AG04450 (cell line): ENCODE measurements at regions not wholly inside any gene's neighbourhood (a gene's known extent, or its start where the extent isn't known, plus 50 kb on each side); places are given as distances from the start of the nearest gene placed in this dataset.

Source experiments
- CTCF ChIA-PET: fragments of 300-600, 350-600 bp; formaldehyde crosslinking; extraction: SDS; loops from one replicate; lab custom pipeline; 2022; ENCODE audit warnings: antibody characterized with exemption, inconsistent platforms; lab: Charles Lee
- POLR2A ChIA-PET: fragments of 350-600 bp; formaldehyde crosslinking; extraction: SDS; loops from one replicate; lab custom pipeline; 2021; ENCODE audit warnings: antibody characterized with exemption, inconsistent platforms; lab: Yijun Ruan, JAX
- DNase-seq: peaks from one replicate; pipeline ENCODE4 v3.0.0-alpha.2; 2011; ENCODE audit warnings: low read depth, low spot score
- H3K27ac ChIP-seq: one replicate; pipeline ENCODE4 v1.5.1; 2012; ENCODE audit warnings: low read depth, low read length, control low read depth
- H3K27me3 ChIP-seq: one replicate; pipeline ENCODE4 v1.6.0; 2012; ENCODE audit warnings: low read length; ENCODE audit not compliant: control insufficient read depth, insufficient read depth
- H3K4me3 ChIP-seq: 2 replicates; pipeline ENCODE4 v1.5.1; 2011; ENCODE audit warnings: mild to moderate bottlenecking, low read depth, low read length, control low read depth
- H3K9me3 ChIP-seq: 2 replicates; pipeline ENCODE4 v1.5.1; 2012; ENCODE audit warnings: low read length; ENCODE audit not compliant: control insufficient read depth, insufficient read depth
- TF ChIP-seq, protein P1 (sequence below): IDR thresholded peaks from 2 replicates; pipeline ENCODE4 v1.5.1; 2011; ENCODE audit warnings: low read depth, low read length, control low read depth, inconsistent platforms

DNA sequence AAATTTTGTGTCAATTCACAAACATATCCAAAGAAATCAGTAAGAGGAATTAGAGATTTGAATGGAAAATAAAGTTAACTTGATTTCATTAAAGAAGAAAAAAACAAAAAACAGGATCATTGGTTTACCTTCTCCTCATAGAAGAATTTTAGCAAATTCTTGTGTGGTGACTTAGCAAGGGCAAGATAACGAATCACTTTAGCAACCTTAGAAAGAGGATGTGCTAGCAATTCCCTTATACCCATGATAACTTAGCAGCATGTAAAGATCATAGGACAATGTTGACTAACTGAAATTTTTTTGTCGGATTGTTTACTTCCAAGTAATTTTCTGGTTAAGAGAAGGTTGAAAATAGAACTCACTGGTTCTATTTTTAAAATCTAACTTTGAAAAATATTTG lies 609.3 kb downstream of the GBE1 start:
- Histone ChIP-seq H3K9me3 (no peaks in the 10 kb centered on the region; the same call in 1 of the 2 replicates), H3K4me3 (no peak overlapping the region), H3K27me3 (no peaks in the 10 kb centered on the region), H3K27ac (no peak overlapping the region)
- ChIA-PET CTCF (no interaction called here), POLR2A (no interaction called here)
- DNase-seq: no peak
- TF ChIP-seq, protein P1, sequence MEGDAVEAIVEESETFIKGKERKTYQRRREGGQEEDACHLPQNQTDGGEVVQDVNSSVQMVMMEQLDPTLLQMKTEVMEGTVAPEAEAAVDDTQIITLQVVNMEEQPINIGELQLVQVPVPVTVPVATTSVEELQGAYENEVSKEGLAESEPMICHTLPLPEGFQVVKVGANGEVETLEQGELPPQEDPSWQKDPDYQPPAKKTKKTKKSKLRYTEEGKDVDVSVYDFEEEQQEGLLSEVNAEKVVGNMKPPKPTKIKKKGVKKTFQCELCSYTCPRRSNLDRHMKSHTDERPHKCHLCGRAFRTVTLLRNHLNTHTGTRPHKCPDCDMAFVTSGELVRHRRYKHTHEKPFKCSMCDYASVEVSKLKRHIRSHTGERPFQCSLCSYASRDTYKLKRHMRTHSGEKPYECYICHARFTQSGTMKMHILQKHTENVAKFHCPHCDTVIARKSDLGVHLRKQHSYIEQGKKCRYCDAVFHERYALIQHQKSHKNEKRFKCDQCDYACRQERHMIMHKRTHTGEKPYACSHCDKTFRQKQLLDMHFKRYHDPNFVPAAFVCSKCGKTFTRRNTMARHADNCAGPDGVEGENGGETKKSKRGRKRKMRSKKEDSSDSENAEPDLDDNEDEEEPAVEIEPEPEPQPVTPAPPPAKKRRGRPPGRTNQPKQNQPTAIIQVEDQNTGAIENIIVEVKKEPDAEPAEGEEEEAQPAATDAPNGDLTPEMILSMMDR: no peak

DNA sequence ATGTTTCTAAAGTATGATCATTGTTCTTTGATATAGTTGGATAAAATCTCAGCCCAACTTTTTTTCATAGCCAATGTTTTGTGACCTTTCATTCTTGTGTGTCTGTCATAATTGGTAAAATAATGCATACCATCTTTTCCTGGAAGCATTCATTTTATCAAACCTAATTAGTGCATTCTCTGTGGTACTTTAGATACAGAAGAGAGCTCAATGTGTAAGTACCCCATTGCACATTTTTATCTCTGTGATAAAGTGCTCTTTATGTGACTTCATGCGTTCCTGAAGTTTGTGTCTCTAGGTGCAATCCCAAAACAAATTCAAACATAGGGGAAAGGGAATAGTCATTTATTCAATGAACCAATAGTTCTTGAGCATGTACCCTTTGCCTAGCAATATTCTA lies 628.5 kb downstream of the GBE1 start:
- TF ChIP-seq, protein P1: no peak
- Histone ChIP-seq H3K4me3 (no peak overlapping the region), H3K27me3 (no peaks in the 10 kb centered on the region), H3K9me3 (no peaks in the 10 kb centered on the region), H3K27ac (no peak overlapping the region)
- ChIA-PET POLR2A (no interaction called here), CTCF (no interaction called here)
- DNase-seq: no peak

DNA sequence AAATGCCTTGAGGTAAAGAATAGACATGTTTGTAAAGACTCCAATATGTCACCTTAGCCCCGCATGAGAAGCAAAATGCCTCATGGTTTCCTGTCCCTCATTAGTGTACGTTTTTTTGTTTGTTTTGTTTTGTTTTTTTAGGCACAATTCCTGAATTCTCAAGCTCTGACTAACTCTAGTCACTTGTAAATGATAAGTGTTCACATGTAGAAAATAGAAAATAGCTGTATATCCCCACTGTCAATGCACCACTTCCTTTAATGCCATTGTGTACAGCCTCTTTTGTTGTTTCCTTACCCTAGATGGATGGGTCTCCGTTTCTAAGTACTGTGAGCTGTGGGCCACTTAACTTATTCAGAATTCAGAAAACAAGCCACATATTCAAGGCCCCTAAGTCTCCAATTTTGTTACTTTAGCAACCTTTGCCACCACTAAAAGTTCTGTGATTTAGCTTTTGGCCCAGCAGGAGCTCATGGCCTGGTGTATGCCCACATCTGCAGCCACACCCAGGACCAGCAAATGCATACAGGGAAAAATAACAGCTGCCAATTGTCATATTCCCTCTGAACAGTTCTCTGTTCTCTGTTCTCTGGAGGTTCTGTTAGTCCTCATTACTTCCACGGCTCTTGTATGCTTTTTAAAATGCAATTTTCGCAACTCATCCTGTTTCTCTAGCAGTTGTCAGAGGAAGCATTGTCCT lies 655.5 kb downstream of the GBE1 start:
- POLR2A ChIA-PET: no interaction called here
- DNase-seq: no peak
- CTCF ChIA-PET: no interaction called here
- H3K4me3 ChIP-seq: no peak overlapping the region
- H3K27ac ChIP-seq: no peak overlapping the region
- TF ChIP-seq, protein P1: no peak
- no peaks in the 10 kb centered on the region for H3K27me3 ChIP-seq
- H3K9me3 ChIP-seq: no peaks in the 10 kb centered on the region

DNA sequence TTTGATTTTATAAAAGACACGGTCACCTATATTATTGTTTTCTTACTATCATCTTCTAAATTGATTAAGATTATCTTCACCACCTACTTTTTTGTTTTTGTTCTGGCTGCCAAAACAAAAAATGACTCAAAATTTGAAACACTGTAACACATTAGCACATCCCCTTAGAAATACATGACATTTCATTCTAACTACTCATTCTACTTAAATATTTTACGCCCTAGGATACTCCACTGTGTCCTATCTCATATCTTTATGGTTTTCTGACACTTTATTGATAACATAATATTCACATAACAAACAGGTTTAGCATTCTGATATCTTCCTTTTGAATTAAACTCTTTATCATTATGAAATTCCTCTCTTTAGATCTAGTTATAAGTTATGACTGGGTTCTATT lies 656.2 kb downstream of the GBE1 start:
- H3K9me3 ChIP-seq: no peaks in the 10 kb centered on the region
- ChIA-PET POLR2A (no interaction called here), CTCF (no interaction called here)
- DNase-seq: no peak
- no peaks in the 10 kb centered on the region for H3K27me3 ChIP-seq
- H3K4me3 ChIP-seq: no peak overlapping the region
- TF ChIP-seq, protein P1: no peak
- H3K27ac ChIP-seq: no peak overlapping the region

DNA sequence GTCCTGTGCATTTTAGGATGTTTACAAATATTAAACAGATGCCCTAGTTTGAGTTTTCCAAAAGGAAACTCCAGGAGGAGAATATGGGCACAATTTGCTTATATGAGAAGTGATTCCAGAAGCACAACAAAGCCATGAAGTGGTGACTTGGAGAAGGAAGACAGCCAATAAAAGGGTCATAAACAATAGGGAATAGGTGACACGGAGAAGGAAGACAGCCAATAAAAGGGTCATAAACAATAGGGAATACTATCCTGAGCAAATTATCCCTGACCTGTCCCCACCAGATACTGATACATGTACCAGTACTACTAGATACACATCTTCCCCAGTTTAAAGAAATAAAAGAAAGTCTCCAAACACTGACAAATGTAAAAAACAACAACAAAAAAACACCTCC lies 663.6 kb downstream of the GBE1 start:
- H3K9me3 ChIP-seq: peaks cover 8% of the 10 kb centered on the region; the same call in 1 of the 2 replicates
- no peak overlapping the region for H3K4me3 ChIP-seq
- TF ChIP-seq, protein P1: no peak
- ChIA-PET POLR2A (no interaction called here), CTCF (no interaction called here)
- H3K27me3 ChIP-seq: no peaks in the 10 kb centered on the region
- no peak for DNase-seq
- no peak overlapping the region for H3K27ac ChIP-seq
